ENCODE measurements at regions not wholly inside any gene's neighbourhood (a gene's known extent, or its start where the extent isn't known, plus 50 kb on each side); places are given as distances from the start of the nearest gene placed in this dataset.
"Not testable (repeated sequence)": the region's sequence is repeated elsewhere in the genome, so short reads cannot be mapped to it uniquely, and the experiment has no call there.

- DNase-seq: no peak
These were observed 108.1 kb downstream of the MAP3K21 start for GRCh38 chr1:233435622-233436021.

GRCh38 chr1:233439721-233440120 lies 112.2 kb downstream of the MAP3K21 start:
- no peak for DNase-seq

- peak; percentile 22 to 24 for DNase-seq
These were observed 113.5 kb downstream of the MAP3K21 start for GRCh38 chr1:233440951-233441401.

- no peak for DNase-seq
These were observed 114.7 kb downstream of the MAP3K21 start for GRCh38 chr1:233442026-233442780.

- no peak for DNase-seq
These were observed 115.7 kb downstream of the MAP3K21 start for GRCh38 chr1:233443040-233443760.

- no peak for DNase-seq
These were observed 117.0 kb downstream of the MAP3K21 start for GRCh38 chr1:233444484-233444883.

GRCh38 chr1:233445737-233446136 lies 118.2 kb downstream of the MAP3K21 start:
- no peak for DNase-seq

- DNase-seq: no peak
These were observed 119.4 kb downstream of the MAP3K21 start for GRCh38 chr1:233446935-233447334.

- no peak for DNase-seq
These were observed 120.7 kb downstream of the MAP3K21 start for GRCh38 chr1:233448109-233448689.

GRCh38 chr1:233452724-233453123 lies 125.2 kb downstream of the MAP3K21 start:
- no peak for DNase-seq

- DNase-seq: no peak
These were observed 126.1 kb downstream of the MAP3K21 start for GRCh38 chr1:233453433-233454200.

- no peak for DNase-seq
These were observed 132.0 kb downstream of the MAP3K21 start for GRCh38 chr1:233459470-233459945.

GRCh38 chr1:233459968-233460367 lies 132.4 kb downstream of the MAP3K21 start:
- no peak for DNase-seq

- no peak for DNase-seq
These were observed 133.2 kb downstream of the MAP3K21 start for GRCh38 chr1:233460692-233461091.

- no peak for DNase-seq
These were observed 134.3 kb downstream of the MAP3K21 start for GRCh38 chr1:233461847-233462246.

- DNase-seq: no peak
These were observed 135.8 kb downstream of the MAP3K21 start for GRCh38 chr1:233463333-233463732.

- DNase-seq: no peak
These were observed 138.3 kb downstream of the MAP3K21 start for GRCh38 chr1:233465745-233466343.

GRCh38 chr1:233470741-233471499 lies 143.0 kb upstream of the KCNK1 start:
- DNase-seq: no peak

- not testable (repeated sequence) for DNase-seq
These were observed 142.1 kb upstream of the KCNK1 start for GRCh38 chr1:233471851-233472250.

- not testable (repeated sequence) for DNase-seq
These were observed 141.1 kb upstream of the KCNK1 start for GRCh38 chr1:233472796-233473195.

GRCh38 chr1:233473549-233474204 lies 140.2 kb upstream of the KCNK1 start:
- no peak for DNase-seq
